NCI-H2081 (cell line): ENCODE measurements at regions not wholly inside any gene's neighbourhood (a gene's known extent, or its start where the extent isn't known, plus 50 kb on each side); places are given as distances from the start of the nearest gene placed in this dataset.

Experiments
- DNase-seq, 2 experiments: peaks; one replicate each; lab custom pipeline; 2025; lab: John Stamatoyannopoulos, UW

DNA sequence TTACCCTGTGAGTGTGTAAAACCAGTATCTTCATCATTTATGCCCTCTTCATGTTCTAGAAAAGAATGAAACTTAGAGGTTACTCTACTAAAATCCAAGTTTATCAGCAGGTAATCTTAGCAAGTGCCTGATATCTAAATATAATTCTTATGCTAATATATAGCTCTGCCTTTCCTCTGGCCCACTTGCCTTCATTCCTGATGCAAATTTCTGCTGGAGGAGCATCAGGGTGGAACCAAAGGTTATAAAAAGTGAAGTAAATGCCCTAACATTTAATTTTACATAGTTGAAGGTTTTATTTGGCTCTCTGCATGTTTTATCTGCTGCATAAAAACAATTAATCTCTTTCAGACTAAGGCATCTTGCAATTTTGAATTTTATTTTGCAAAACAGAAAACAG lies 936.2 kb downstream of the ROBO2 start:
- no peak for DNase-seq

DNA sequence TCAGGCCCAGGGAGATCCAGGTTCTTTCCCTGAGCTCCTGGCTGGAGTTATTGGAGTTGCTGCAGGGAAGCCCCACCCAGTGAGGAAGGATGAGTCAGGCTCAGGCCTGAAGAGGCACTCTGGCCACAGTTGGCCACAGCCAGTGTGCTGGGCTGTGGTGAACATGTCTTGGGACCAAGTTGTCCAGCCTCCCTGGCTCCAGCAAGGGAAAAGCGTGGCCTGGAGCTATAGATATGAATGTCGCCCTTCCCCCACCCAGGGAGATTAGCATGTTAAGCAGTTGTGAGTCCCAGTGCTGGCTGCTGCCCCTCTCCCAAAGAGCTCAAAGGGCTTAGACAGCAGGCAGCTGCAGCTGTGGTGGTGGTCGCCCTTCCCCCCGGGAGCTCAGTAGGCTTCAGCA lies 963.2 kb downstream of the ROBO2 start:
- no peak for DNase-seq

DNA sequence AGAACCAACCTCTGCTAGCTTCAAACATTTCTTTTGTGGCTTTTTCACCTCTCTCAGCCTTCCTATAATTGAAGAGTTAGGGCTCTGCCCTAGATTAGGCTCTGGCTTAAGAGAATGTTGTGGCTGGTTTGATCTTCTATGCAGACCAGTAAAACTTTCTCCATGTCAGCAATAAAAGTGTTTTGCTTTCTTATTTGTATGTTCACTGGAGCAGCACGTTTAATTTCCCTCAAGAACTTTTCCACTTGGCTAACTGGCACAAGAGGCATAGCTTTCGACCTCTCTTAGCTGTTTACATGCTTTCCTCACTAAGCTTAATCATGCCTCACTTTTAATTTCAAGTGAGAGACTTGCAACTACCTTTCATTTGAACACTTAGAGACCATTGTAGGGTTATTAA lies 964.7 kb downstream of the ROBO2 start:
- DNase-seq, result no peak

DNA sequence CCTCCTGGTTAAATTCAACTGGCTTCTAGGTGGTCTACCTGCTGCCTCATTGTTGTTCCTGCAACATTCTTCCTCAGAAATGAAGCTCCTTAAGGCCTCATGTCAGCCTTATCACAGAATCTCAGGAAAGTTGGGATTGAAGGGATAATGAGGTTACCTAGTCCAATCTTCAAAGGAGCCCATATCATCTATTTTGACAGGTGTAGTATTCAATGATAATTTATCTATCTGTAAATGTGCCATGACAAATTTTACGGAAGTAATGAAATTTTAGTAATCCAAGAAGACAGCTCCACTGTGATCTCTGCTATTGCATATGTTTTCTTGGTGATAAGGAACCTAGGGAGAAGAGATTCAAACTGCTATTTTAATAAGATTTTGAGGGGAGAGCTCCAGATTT lies 973.8 kb downstream of the ROBO2 start:
- no peak for DNase-seq

DNA sequence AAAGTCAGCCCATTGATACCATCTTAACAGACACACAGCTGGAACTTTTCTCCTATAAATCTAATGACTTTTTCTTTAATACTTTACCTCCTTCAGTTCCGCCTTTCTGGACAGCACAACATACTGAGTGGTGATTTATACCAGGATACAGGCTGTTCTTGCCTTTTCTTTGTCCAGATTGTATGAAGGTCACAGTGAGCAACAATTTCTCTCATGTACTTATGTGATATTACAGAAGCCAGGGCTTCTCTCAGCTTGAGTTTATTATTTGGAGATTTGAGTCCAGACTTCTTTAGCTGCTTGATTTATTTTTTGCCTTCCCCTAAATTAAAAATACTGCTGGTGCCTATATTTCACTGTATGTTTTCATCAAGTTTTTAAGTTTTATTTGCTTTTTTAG lies 976.0 kb downstream of the ROBO2 start:
- no peak for DNase-seq

DNA sequence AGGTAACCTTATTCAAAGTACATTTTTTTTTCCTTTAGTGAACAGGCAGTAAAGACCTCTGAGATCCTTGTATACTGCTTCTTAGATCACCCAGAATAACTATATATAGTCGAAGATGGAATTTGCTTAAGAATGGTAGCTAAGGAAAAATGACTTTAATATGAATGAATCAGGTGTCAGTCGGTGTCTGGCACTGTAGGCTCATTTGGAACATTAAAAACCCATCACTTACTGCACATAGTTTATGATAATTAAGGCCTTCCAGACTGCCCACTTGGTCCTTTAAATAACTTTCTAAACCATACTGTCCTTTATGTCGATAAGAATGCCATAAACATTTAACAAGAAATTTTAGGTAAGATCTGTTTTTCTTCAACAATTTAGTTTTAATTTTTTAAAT lies 981.8 kb downstream of the ROBO2 start:
- DNase-seq, result no peak

DNA sequence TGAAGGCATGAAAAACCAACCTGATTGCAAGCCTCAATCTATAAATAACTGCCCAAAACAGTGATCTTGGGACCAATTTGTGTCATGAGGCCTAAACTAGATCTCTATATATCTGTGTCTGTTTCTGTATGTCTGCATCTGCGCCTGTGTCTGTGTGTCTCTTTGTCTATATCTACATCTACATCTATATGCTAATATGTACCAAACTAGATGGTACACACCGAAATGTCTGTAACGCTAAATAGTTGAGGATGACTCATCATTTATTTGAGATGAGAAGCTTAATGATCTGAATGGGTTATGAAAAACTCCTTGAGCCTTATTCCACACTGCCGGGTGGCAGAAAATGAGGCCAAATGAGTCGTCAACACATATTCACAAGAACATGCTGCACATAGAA lies 982.3 kb downstream of the ROBO2 start:
- DNase-seq, result no peak

DNA sequence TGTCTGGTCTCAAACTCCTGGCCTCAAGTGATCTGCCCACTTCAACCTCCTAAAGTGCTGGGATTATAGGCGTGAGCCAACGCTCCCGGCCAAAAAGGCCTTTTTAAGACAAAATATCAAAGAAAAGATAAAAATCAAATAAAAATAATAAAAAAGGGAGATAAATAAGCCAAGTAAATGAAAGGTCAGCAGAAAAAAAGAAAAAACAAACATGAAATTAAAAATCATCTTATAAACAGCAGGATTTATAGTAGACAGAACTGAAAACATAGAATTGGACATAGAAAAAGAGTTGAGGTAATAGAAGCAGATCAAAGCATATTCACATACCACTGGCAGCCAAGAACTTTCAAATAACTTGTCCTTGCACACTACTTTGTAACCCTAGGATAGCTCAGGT lies 983.4 kb downstream of the ROBO2 start:
- no peak for DNase-seq

DNA sequence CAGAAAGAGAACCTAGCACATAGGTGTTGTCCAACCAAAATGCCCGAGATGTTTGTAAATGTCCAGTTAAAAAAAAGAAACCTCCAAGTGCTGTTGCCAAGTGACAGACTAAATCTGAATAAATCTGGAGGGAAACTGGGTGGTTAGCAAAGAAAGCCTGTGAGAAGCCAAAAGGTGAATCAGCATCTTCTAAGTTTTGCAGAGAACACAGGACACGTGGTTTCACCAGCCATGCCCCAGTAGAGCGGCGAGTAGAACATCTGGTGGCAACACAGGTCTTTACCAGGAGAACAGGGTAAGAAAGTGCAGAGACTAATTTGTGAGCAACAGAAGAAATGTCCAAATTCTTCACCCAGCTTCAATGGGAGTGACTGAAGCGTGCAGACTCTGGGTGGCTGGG lies 986.0 kb downstream of the ROBO2 start:
- no peak for DNase-seq

DNA sequence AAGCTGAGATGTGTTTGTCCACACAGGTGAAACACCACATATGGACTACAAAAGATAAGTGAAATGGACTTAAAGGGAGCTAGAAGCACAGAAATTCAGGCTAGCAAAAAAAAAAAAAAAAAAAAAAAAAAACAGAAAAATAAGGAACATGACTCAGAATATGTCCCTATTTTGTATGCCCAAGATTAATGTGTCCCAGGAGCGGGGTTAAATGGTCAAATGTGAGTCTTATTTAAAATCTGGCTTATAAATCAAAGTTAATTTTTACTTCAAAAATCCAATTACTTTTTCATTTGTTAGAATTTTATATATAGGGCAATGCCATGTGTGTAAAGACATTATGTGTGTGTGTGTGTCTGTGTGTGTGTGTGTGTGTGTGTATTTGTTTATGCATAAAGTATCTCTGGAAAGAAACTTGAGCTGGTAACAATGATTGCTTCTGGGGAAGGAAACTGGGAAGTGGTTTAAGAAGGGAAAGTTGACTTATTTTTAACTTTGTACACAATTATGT lies 986.5 kb downstream of the ROBO2 start:
- no peak for DNase-seq

DNA sequence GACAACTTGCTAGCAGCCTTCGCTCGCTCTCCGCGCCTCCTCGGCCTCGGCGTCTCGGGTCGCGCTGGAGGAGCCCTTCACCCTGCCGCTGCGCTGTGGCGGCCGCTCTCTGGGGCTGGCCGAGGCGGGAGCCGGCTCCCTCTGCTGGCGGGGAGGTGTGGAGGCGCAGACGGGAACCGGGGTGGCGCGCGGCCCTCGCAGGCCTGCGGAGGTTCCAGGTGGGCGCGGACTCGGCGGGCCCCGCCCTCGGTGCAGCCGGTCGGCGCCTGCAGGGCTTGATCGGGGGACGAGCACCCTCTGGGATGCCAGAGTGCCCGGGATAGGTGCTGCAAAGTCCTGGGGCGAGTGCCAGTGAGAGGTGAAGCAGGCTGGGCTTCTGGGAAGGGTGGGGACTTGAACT lies 989.9 kb downstream of the ROBO2 start:
- no peak for DNase-seq

DNA sequence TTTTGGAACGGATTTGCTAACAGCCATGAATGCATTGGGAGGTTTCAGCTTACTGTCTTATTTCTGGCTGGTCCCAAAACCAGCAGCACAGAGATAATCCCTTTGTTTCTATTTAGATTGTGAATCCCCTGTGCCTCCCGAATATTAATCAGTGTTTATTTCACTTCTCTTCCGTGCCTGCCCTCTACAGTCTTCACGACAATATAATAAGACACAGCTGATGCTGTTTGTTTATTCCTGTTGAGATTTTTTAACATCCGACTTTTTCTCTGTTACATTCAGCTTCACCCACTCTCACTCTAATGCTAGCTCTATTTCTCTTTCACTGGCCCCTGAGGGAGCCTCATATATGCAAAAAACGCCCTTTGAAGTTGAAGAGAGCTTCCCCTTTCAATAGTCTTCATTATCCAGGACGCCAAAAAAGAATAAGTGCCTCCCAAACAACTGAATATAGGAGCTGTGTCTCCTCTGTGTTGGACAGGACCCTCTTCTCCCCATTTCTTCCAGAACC lies 995.3 kb downstream of the ROBO2 start:
- DNase-seq, result no peak

DNA sequence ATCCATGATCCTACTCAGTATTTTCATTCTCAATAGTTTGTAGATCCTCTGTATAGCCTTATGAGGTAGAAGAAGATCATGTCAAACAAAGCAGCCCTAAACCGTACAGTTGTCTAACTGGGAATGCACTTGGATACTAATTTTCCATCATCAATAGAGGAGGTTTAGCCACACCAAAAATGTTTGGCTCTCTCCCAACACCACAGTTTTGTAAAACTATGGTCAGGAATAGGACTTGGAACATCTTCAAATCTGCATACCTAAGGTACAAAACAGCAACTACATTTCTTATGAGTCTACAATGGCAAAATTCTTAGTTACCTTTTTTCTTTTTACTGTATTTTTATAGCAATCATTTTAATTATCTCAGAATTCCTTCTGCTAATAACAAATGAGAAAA lies 1001.6 kb downstream of the ROBO2 start:
- no peak for DNase-seq

DNA sequence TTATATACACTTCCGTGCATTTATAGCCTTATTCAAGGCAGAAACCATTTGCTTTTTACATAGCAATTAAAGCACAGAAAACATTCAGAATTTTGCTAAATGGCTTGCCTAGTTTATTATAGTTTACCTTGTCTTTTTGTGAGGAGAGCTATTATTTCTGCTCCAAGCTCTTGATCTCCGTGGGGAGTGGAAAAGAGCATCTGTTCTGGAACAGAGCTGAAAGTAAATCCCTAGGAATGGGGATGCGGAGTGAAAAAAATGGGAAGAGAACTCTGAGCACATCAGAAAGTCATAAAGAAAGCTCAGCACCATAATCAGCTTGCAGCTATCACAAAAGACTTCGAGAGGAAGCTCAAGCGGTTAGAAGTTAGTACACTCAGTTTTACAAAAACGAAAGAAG lies 1006.7 kb downstream of the ROBO2 start:
- DNase-seq, result peak; percentile 17 to 61

DNA sequence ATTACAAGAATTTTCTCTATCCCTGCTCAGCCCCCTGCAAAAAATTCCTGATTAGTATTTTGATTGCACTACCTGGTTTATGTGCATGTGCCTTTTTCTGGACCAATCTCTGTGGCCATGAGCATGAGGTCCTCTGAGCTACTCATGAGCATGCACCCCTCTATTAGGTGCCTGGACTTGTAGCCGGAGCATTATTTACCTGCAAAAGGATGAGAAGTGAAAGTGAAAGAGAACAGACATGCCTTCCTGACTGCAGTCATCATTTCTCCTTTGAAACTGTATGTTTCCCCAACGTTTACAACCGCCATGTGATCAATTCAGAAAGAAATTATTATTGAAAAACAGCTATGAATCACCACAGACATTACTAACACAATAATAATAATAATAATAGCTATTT lies 1008.8 kb downstream of the ROBO2 start:
- no peak for DNase-seq

DNA sequence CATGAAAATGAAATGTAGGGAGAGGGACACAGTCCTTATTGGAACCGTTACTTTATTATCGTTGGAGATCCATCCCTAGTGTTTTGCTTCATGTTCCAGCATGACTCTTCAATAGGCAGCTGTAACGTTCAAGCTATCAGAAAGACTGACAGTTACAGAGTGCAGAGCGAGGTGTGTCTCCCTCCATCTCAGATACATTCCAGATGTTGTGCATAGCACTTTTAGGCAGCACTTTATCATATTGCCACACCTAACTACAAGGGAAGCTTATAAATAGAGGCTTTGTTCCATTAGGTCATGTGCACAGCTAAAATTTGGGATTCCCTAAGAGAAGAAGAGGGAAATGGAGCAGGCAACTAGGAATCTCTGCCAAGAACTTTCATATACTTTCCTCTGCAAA lies 1009.6 kb downstream of the ROBO2 start:
- no peak for DNase-seq

DNA sequence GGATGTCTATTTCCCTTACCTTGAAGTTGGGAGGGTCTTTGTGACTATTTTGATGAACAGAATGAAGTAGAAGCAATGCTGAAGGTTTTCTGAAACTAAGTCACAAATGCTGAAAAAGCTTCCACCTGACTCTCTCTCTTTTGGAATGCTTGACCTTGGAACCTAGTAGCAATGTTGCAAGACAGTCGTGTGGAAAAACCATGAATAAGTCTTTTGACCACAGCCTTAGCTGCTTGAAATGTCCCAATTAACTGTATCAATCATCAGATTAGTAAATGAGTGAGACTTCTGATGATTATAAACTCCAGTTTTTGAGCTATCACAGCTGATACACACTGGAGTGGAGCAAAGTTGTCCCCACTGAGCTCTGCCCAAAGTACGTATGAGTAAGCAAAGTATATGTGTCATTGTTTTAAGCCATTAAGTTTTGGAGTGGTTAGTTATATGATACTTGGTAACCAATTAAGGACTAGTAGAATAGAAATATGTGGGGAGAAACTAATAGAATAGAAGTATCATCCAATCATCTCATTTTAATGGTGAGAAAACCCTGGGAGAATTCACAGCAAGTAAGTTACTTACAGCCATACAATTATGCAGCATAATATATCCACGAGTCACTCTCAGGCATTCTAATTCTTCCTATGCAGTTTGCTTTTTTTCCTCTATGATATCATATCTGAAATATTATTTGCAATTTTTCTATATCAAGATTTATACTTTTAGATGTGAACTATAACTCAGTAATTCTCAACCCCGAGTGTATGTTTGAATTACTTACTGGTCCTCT lies 1010.6 kb downstream of the ROBO2 start:
- no peak for DNase-seq

DNA sequence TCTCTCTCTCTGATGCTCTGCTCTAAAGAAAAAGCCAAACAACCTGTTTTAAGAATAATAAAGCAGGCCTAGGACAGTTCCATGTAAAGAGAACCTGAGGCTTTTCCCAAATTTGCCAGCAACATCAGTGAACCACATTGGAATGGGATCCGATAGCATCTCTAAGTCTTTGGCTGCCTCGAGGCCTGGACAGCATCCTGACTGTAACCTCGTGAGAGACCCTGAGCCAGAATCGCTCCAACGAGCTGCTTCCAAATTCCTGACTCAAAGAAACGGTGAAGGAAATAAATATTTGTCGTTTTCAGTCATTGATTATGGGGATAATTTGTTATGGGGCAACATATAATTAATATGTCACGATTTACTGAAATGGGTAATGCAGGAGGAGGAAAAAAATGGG lies 1012.8 kb downstream of the ROBO2 start:
- no peak for DNase-seq

DNA sequence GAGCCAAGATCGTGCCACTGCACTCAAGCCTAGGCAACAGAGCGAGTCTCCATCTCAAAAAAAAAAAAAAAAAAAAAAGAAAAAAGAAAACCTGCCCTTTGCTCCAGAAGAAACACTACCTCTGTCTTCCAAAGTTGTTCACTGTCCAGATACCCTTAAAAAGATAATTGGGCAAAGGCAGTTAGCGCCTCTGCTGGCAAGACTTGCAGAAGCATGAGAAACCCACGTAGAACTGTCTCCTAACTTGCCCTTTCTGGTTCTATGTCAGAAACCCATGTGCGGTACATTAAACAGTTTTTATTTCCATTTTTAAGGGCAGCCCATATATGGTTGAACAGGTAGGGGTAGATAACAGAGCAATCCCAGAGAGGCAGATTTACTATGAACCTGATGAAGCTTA lies 1026.4 kb downstream of the ROBO2 start:
- DNase-seq, result no peak

DNA sequence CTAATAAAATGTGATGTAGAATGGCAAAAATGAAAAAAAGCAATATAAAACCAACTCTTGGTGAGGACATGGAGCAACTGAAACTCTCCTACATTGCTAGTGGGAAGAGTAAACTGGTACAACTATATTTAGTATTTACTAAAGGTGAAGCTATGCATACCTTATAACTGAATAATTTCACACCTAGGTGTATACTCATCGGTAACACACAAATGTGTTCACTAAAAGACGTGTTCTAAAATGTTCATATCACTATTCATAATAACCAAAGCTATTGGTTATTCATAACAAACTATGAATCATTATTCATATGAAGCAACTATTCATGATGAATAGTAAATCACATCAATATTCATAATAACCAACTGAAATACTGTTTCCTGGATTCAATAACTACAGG lies 1030.3 kb downstream of the ROBO2 start:
- no peak for DNase-seq

DNA sequence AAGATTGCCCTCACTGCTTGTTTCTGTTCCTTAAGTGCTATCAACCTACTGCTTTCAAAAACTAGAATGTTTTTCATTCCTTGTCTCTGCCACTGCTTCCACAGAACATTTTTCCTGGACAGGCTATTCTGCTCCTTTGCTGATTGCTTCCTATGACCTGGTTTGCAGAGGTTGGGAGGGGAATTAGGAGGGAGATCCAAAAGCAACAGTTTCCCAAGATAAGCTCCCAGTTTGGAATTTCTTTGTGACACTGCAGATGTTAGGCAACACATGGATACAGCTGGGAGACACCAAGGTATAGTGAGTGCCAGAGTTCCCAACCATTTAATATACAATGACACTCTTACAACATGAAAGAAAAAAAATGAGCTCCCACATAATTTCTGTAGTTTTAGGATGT lies 1036.5 kb downstream of the ROBO2 start:
- no peak for DNase-seq

DNA sequence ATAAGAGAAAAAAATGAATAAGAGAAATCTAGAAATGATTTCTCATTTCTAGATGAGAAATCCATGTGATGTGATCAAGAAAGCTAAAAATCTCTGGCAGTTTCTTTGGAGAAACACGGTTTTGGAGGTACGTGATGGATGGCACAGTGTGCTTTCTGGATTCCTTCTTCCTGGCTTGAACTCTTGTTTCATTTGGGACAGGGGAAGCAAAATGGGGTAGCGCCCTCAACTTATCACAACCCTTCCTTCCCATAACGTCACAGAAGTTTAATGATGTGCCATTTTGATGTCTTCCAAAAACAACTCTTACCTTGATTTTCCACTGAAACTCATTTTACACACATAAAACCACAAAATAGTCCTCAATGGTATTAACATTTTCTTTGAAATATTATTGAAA lies 1037.3 kb downstream of the ROBO2 start:
- no peak for DNase-seq

DNA sequence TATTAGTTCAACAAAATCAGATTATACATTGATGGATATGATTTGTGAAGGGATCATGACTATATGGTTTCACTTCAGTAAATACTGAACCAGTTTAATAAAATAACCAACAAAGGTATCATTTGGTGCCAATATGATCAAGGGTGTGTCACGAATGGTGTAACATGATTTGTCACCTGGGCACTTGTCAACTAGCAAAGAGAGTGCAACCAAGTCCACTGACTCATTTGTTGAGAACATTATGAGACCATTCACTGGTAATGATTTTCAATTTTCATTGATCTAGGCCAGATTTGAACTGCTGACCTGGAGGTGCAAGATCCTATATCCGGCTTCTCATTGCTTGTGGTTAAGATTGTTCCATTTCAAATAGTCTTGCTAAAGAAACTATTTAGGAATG lies 1037.9 kb downstream of the ROBO2 start:
- no peak for DNase-seq

DNA sequence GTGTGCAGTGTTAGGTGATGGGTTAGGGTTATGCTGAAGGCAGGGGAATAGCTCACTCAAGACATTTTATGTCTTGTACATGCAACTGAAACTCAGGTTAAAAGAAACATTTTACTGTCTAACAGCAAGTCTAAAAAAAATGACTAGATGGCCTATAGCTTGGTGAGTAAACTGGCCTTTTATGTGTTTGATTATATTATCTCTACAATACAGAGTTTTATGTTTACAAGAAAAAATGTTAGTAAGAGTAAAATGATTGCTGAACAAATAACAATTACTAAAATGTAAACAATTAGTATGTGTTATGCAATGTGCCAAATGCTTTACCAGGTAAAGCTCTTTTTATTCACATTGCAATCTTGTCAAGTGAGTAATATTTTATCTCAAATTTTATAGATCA lies 1039.6 kb downstream of the ROBO2 start:
- no peak for DNase-seq
